ENCODE measurements at regions not wholly inside any gene's neighbourhood (a gene's known extent, or its start where the extent isn't known, plus 50 kb on each side); places are given as distances from the start of the nearest gene placed in this dataset.

- no peaks in the 10 kb centered on the region for H3K9me3 ChIP-seq (ENCODE audit: control insufficient read depth, low read length)
- no peak for TF ChIP-seq CTCF (IDR thresholded peaks at IDR 0.05)
Measured at GRCh38 chr13:34545461-34545860, 396.6 kb upstream of the NBEA start.

GRCh38 chr13:34546344-34547250, 395.5 kb upstream of the NBEA start:
- H3K4me1 ChIP-seq: no peaks in the 10 kb centered on the region
- H3K9me3 ChIP-seq (ENCODE audit: control insufficient read depth, low read length): no peaks in the 10 kb centered on the region
- H3K79me2 ChIP-seq: no peaks in the 10 kb centered on the region
- H3K4me3 ChIP-seq (ENCODE audit: low read depth, low read length): no peak overlapping the region
- no peak overlapping the region for H2AFZ ChIP-seq
- H3K27me3 ChIP-seq (ENCODE audit: control insufficient read depth, insufficient read depth, low read length): no peaks in the 10 kb centered on the region
- no peak overlapping the region for H3K9ac ChIP-seq
- TF ChIP-seq CTCF (IDR thresholded peaks at IDR 0.05): no peak
- no peaks in the 10 kb centered on the region for H3K36me3 ChIP-seq (ENCODE audit: control insufficient read depth, insufficient read depth, low read length)
- H3K4me2 ChIP-seq (ENCODE audit: low read length): no peak overlapping the region
- no peak overlapping the region for H3K27ac ChIP-seq

More at GRCh38 chr13:34545461-34545860, 396.6 kb upstream of the NBEA start:
- H3K9ac ChIP-seq: no peak overlapping the region
- H3K4me1 ChIP-seq: no peaks in the 10 kb centered on the region
- no peaks in the 10 kb centered on the region for H3K36me3 ChIP-seq (ENCODE audit: control insufficient read depth, insufficient read depth, low read length)
- no peaks in the 10 kb centered on the region for H3K79me2 ChIP-seq
- no peaks in the 10 kb centered on the region for H3K27me3 ChIP-seq (ENCODE audit: control insufficient read depth, insufficient read depth, low read length)
- no peak overlapping the region for H3K4me3 ChIP-seq (ENCODE audit: low read depth, low read length)
- H2AFZ ChIP-seq: no peak overlapping the region
- no peak overlapping the region for H3K4me2 ChIP-seq (ENCODE audit: low read length)
- no peak overlapping the region for H3K27ac ChIP-seq

GRCh38 chr13:34547929-34548328, 394.1 kb upstream of the NBEA start:
- no peak overlapping the region for H3K9ac ChIP-seq
- no peak overlapping the region for H3K4me2 ChIP-seq (ENCODE audit: low read length)
- no peak overlapping the region for H2AFZ ChIP-seq
- no peaks in the 10 kb centered on the region for H3K4me1 ChIP-seq
- no peaks in the 10 kb centered on the region for H3K27me3 ChIP-seq (ENCODE audit: control insufficient read depth, insufficient read depth, low read length)
- H3K4me3 ChIP-seq (ENCODE audit: low read depth, low read length): no peak overlapping the region
- no peak for TF ChIP-seq CTCF (IDR thresholded peaks at IDR 0.05)
- no peaks in the 10 kb centered on the region for H3K36me3 ChIP-seq (ENCODE audit: control insufficient read depth, insufficient read depth, low read length)
- H3K9me3 ChIP-seq (ENCODE audit: control insufficient read depth, low read length): no peaks in the 10 kb centered on the region
- no peak overlapping the region for H3K27ac ChIP-seq
- H3K79me2 ChIP-seq: no peaks in the 10 kb centered on the region

- TF ChIP-seq CTCF (IDR thresholded peaks at IDR 0.05): no peak
- Histone ChIP-seq H2AFZ (no peak overlapping the region), H3K79me2 (no peaks in the 10 kb centered on the region), H3K36me3 (ENCODE audit: control insufficient read depth, insufficient read depth, low read length) (no peaks in the 10 kb centered on the region), H3K9me3 (ENCODE audit: control insufficient read depth, low read length) (no peaks in the 10 kb centered on the region), H3K4me1 (no peaks in the 10 kb centered on the region), H3K9ac (no peak overlapping the region), H3K4me2 (ENCODE audit: low read length) (no peak overlapping the region), H3K27ac (no peak overlapping the region), H3K4me3 (ENCODE audit: low read depth, low read length) (no peak overlapping the region), H3K27me3 (ENCODE audit: control insufficient read depth, insufficient read depth, low read length) (no peaks in the 10 kb centered on the region)
Measured at GRCh38 chr13:34553376-34553775, 388.7 kb upstream of the NBEA start.

GRCh38 chr13:34555988-34556387, 386.1 kb upstream of the NBEA start:
- Histone ChIP-seq H3K9ac (no peak overlapping the region), H2AFZ (no peak overlapping the region), H3K9me3 (ENCODE audit: control insufficient read depth, low read length) (no peaks in the 10 kb centered on the region), H3K4me2 (ENCODE audit: low read length) (no peak overlapping the region), H3K79me2 (no peaks in the 10 kb centered on the region), H3K4me1 (no peaks in the 10 kb centered on the region), H3K36me3 (ENCODE audit: control insufficient read depth, insufficient read depth, low read length) (no peaks in the 10 kb centered on the region), H3K27ac (no peak overlapping the region), H3K27me3 (ENCODE audit: control insufficient read depth, insufficient read depth, low read length) (no peaks in the 10 kb centered on the region), H3K4me3 (ENCODE audit: low read depth, low read length) (no peak overlapping the region)
- no peak for TF ChIP-seq CTCF (IDR thresholded peaks at IDR 0.05)
